ENCODE measurements at regions not wholly inside any gene's neighbourhood (a gene's known extent, or its start where the extent isn't known, plus 50 kb on each side); places are given as distances from the start of the nearest gene placed in this dataset.

DNA sequence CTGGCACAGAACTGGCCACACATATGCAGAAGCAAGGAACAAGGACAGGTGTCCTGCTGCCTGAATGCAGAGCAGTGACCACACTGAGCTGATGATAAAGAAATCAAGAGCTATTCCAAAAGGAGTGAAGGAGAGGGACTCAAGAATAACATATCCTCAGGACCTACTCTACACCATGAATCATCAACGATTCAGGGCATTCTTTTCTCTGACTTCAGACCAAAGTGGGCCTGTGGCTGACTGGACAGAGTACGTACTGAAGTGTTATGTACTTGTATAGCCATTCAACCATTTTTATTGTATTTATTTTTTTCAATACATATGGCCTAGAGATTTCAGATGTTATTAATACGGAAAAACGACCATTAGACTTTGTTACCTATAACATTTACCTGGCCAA lies 177.5 kb upstream of the TMTC1 start:
- TF ChIP-seq EZH2 (IDR thresholded peaks at IDR 0.05; ENCODE audit: insufficient read depth, poor library complexity, severe bottlenecking): no peak
- TF ChIP-seq EZH2phosphoT487 (IDR thresholded peaks at IDR 0.05; ENCODE audit: insufficient read depth, low read depth): no peak
